C4-2B (cell line): ENCODE measurements at regions not wholly inside any gene's neighbourhood (a gene's known extent, or its start where the extent isn't known, plus 50 kb on each side); places are given as distances from the start of the nearest gene placed in this dataset.

ENCODE experiments used
- CTCF ChIP-seq: fragments of 450-650 bp; conservative IDR thresholded peaks from 2 replicates; pipeline ENCODE4 v1.5.1; 2017; ENCODE audit warnings: mild to moderate bottlenecking
- ZFX ChIP-seq: fragments of 450-650 bp; IDR thresholded peaks from 2 replicates; pipeline ENCODE4 v1.6.1; 2017

- no peak for TF ChIP-seq CTCF
- no peak for TF ChIP-seq ZFX
Measured at GRCh38 chr5:75960129-75960528, 123.1 kb upstream of the SV2C start.
